ENCODE measurements at regions not wholly inside any gene's neighbourhood (a gene's known extent, or its start where the extent isn't known, plus 50 kb on each side); places are given as distances from the start of the nearest gene placed in this dataset.
A peak's percentile ranks its signal among the peaks of the same experiment; 100 is the strongest.

DNA sequence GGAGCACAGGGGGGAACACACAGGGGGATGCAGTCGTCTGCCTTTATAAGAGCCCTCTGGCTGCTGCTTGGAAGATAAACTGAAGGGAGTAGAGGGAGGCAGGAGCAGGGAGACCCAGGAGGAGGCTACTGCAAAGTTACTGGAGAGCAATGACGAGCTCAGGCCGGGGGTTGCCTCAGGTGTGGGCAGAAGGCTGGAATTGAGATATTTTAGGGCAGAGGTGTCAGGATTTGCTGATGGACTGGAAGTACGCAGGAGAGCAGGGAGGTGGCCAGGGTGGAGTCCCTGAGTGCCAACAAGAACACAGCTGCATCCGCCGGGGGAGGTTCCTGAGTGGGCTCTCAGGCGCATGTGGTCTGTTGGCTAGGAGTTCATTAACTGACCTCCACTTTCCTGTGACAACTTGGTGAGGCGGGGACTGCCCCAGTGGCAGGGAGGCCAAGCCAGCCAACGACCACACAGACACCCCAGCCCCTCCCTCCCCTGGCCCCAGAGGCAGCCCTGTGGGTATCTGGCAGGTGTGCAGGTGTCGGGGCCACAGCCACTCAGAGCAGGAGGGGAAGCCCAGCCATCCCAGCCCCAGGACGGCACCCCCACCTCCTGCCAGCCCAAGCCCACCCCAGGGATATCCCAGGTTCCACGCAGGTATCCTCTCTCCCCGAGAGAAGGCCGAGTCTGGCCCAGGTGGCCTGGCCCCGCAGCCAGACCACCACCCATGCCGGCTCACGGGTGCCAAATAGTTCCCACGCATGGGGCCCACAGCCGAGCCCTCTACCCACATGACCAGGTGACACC is 85.4 kb downstream of the NCOR2 start:
- Mint-ChIP-seq H3K27ac (peak overlapping the region in 3 of 7 donors; percentile 48 to 86 (median 70)), H3K9me3 (no peaks in the 10 kb centered on the region), H3K4me3 (peak overlapping the region in 2 of 8 donors; percentile 9 to 41), H3K27me3 (no peaks in the 10 kb centered on the region), H3K36me3 (peaks cover 38 to 45% of the 10 kb centered on the region in 2 donors), H3K4me1 (peaks cover 14 to 53% (median 30%) of the 10 kb centered on the region in 4 donors)
- no peaks in the 10 kb centered on the region for H3K9me3 ChIP-seq (ENCODE audit: control insufficient read depth in 1 of 2, low read length in 2 of 2)
- intact Hi-C loops (cut with micrococcal nuclease), result no loop called here
- H3K36me3 ChIP-seq (ENCODE audit: insufficient read depth, low read length), result no peaks in the 10 kb centered on the region
- peaks cover 16% of the 10 kb centered on the region for H3K4me1 ChIP-seq (ENCODE audit: insufficient read depth, low read length)
- no peak overlapping the region for H3K27ac ChIP-seq (ENCODE audit: low read depth, low read length)
- ChIA-PET CTCF (ENCODE audit: partially characterized antibody) (no interaction called here), POLR2A (ENCODE audit: partially characterized antibody) (no interaction called here)
- peak in 1 of 5 donors; percentile 35 for DNase-seq
- H3K4me3 ChIP-seq (ENCODE audit: low read length in 2 of 2), result no peak overlapping the region
- H3K27me3 ChIP-seq (ENCODE audit: insufficient read depth, low read length), result no peaks in the 10 kb centered on the region

DNA sequence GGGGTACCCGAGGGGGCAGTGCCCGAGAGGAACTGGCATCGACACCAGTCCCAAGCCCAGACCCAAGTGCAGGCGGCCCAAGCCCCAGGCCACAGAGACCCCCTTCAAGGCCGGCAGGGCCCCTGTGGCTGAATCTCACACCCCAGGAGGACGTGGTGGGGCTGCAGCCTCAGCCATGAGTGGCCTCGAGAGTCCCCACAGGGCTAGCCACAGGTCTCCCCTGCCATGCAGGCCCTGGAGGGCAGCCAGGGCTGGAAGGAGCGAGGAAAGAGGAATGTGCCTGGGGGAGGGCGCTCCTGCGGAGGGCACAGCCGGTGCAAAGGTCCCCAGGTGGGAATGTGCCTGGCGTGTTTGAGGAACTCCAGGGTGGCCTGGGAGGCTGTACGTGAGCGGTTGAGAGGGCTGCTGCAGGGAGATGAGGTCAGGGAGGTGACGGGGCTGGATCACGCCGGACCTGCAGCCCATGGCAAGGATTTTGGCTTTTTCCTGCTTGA is 86.1 kb downstream of the NCOR2 start:
- no peaks in the 10 kb centered on the region for H3K27me3 ChIP-seq (ENCODE audit: insufficient read depth, low read length)
- no peaks in the 10 kb centered on the region for H3K9me3 Mint-ChIP-seq
- no peaks in the 10 kb centered on the region for H3K36me3 ChIP-seq (ENCODE audit: insufficient read depth, low read length)
- intact Hi-C loops (cut with micrococcal nuclease), result no loop called here
- H3K9me3 ChIP-seq (ENCODE audit: control insufficient read depth in 1 of 2, low read length in 2 of 2), result no peaks in the 10 kb centered on the region
- H3K27ac ChIP-seq (ENCODE audit: low read depth, low read length), result no peak overlapping the region
- no peak overlapping the region for H3K4me3 Mint-ChIP-seq
- H3K36me3 Mint-ChIP-seq, result peaks cover 42 to 49% of the 10 kb centered on the region in 2 donors
- CTCF ChIA-PET (ENCODE audit: partially characterized antibody), result no interaction called here
- H3K4me1 Mint-ChIP-seq, result peaks cover 15 to 53% (median 30%) of the 10 kb centered on the region in 4 donors
- peak overlapping the region in 2 of 7 donors; percentile 65 to 70 for H3K27ac Mint-ChIP-seq
- DNase-seq, result no peak
- H3K27me3 Mint-ChIP-seq, result no peaks in the 10 kb centered on the region
- H3K4me1 ChIP-seq (ENCODE audit: insufficient read depth, low read length), result peaks cover 16% of the 10 kb centered on the region
- POLR2A ChIA-PET (ENCODE audit: partially characterized antibody), result no interaction called here
- H3K4me3 ChIP-seq (ENCODE audit: low read length in 2 of 2), result no peak overlapping the region

DNA sequence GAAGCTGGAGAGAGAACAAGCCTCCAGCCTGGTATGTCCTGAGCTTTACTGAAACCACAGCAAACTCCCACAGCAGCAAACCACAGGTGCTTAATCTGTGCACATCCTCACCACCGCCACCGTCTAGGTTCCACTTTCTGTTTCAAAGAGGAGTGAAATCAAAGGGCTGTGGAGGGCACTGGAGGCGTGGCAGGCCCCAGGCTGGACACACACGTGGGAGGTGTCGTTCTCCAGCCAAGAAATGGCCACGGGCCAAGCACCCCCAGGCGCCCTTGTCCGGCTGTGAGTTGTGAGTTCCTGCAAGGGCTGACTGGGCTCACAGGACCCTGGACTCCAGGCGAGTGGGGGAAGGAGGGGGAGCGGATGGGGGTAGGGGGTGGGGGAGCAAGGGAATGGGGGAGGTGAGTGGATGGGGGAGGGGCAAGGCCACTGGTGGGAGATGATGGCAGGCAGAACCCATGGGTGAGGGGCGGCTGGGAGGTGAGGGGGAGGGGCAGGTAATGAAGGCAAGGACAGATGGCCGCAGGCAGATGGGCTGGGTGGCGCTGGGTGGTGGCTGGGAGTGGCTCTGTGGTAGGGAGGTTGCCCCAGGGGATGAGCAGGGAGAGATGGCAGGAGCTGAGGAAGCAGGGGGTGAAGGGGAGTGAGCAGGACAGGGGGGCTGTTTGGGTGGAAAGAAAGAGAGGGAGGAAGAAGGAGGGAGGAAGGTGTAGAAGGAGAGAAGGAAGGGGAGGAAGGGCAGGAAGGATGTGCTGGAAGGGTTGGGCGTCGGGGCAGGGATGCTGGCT is 86.7 kb downstream of the NCOR2 start:
- Mint-ChIP-seq H3K4me3 (peak overlapping the region in 5 of 8 donors; percentile 46 to 75 (median 62)), H3K27ac (peak overlapping the region; percentile 44 to 82 (median 65)), H3K36me3 (peaks cover 42 to 48% of the 10 kb centered on the region in 2 donors), H3K4me1 (peaks cover 15 to 53% (median 30%) of the 10 kb centered on the region in 4 donors), H3K9me3 (no peaks in the 10 kb centered on the region), H3K27me3 (no peaks in the 10 kb centered on the region)
- peak; percentile 28 to 71 (median 46) for DNase-seq
- no peak overlapping the region for H3K4me3 ChIP-seq (ENCODE audit: low read length in 2 of 2)
- CTCF ChIA-PET (ENCODE audit: partially characterized antibody), result no interaction called here
- peaks cover 16% of the 10 kb centered on the region for H3K4me1 ChIP-seq (ENCODE audit: insufficient read depth, low read length)
- no peak overlapping the region for H3K27ac ChIP-seq (ENCODE audit: low read depth, low read length)
- H3K27me3 ChIP-seq (ENCODE audit: insufficient read depth, low read length), result no peaks in the 10 kb centered on the region
- H3K9me3 ChIP-seq (ENCODE audit: control insufficient read depth in 1 of 2, low read length in 2 of 2), result no peaks in the 10 kb centered on the region
- intact Hi-C loops (cut with micrococcal nuclease), result no loop called here
- POLR2A ChIA-PET (ENCODE audit: partially characterized antibody), result interaction anchor here (1.0 kb wide), 1 partner anchor 24 kb away, joined by 4 read pairs; no protein-coding TSS in a partner anchor
- peaks cover 4% of the 10 kb centered on the region for H3K36me3 ChIP-seq (ENCODE audit: insufficient read depth, low read length)

DNA sequence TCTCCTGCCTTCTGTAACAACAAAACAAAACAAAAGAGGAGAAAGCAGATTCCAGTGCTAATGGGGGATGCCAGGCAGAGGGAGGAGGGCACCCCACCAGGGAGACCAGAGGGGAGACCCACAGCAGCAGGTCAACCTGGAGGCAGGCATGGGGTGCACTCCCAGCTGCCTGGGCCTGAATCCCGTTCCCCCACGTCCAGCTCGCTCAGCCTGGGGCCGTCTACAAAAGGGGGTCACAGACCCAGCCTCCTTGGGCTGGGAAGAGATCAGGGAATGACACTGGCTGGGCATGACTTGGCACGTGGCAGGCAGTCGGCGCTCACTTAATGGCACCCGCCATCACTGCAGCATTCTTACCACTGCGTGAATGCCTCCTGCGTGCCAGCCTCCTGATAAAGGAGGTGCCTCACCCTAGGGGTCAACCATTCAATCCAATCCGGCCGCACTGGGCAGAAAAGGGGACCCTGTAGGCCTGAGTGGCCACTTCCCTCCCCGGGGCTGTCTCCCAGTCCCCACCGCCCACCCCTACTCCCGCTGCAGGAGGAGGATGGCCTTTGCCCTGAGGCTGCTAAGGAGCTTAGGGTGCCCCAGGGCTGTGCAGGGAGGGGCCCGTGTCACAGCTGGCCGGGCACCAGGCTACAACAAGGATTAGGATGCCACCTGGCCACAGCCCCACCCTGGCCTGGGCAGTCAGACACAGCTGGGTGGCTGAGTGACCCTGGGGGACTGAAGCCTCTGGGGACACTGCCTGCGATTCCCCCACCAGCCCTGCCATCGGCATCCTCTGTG is 87.5 kb downstream of the NCOR2 start:
- H3K4me1 Mint-ChIP-seq, result peaks cover 13 to 53% (median 27%) of the 10 kb centered on the region in 4 donors
- POLR2A ChIA-PET (ENCODE audit: partially characterized antibody), result interaction anchor here (1.0 kb wide), 1 partner anchor 23 kb away, joined by 4 read pairs; no protein-coding TSS in a partner anchor
- peak overlapping the region in 6 of 7 donors; percentile 44 to 82 (median 59) for H3K27ac Mint-ChIP-seq
- H3K27me3 Mint-ChIP-seq, result no peaks in the 10 kb centered on the region
- Histone ChIP-seq H3K27me3 (ENCODE audit: insufficient read depth, low read length) (no peaks in the 10 kb centered on the region), H3K9me3 (ENCODE audit: control insufficient read depth in 1 of 2, low read length in 2 of 2) (no peaks in the 10 kb centered on the region), H3K27ac (ENCODE audit: low read depth, low read length) (no peak overlapping the region), H3K36me3 (ENCODE audit: insufficient read depth, low read length) (peaks cover 10% of the 10 kb centered on the region), H3K4me3 (ENCODE audit: low read length in 2 of 2) (no peak overlapping the region), H3K4me1 (ENCODE audit: insufficient read depth, low read length) (peaks cover 16% of the 10 kb centered on the region)
- no peaks in the 10 kb centered on the region for H3K9me3 Mint-ChIP-seq
- intact Hi-C loops (cut with micrococcal nuclease), result no loop called here
- CTCF ChIA-PET (ENCODE audit: partially characterized antibody), result no interaction called here
- peak overlapping the region in 4 of 8 donors; percentile 46 to 75 (median 66) for H3K4me3 Mint-ChIP-seq
- peaks cover 38 to 48% of the 10 kb centered on the region in 2 donors for H3K36me3 Mint-ChIP-seq
- peak in 1 of 5 donors; percentile 41 for DNase-seq

DNA sequence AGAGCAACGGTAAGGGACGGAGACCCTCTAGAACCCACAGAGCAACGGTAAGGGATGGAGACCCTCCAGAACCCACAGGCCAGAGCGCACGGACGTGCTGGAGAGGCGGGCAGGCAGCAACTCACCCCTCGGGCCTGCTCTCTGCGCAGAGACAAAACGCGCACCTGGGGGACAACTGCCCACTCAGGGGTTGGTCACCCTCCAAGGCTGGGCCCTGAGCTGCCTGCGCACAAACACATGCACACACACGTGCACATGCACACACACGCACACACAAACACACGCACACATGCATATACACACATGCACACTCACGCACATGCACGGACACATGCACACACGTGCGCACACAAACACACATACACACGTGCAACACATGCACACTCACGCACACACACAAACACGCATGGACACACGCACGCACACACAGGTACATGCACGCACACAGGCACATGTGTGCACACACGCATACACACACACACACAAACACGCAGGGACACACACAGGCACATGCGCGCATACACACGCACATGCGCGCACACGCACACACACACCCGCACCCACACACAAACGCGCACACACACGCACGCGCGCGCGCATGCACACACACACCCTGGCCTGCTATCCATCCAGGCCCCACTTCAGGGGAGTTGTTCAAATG is 88.3 kb downstream of the NCOR2 start:
- H3K27ac Mint-ChIP-seq, result peak overlapping the region in 5 of 7 donors; percentile 13 to 91 (median 53)
- DNase-seq, result peak in 1 of 5 donors; percentile 5
- ChIA-PET POLR2A (ENCODE audit: partially characterized antibody) (interaction anchor here (1.0 to 1.5 kb wide), 2 partner anchors 13 to 22 kb away, joined by 3 to 4 read pairs; no protein-coding TSS in a partner anchor), CTCF (ENCODE audit: partially characterized antibody) (no interaction called here)
- H3K4me1 Mint-ChIP-seq, result peaks cover 11 to 47% (median 24%) of the 10 kb centered on the region in 4 donors
- H3K4me3 Mint-ChIP-seq, result peak overlapping the region in 4 of 8 donors; percentile 18 to 73 (median 28)
- no peaks in the 10 kb centered on the region for H3K27me3 Mint-ChIP-seq
- H3K36me3 Mint-ChIP-seq, result peaks cover 35 to 44% of the 10 kb centered on the region in 2 donors
- Histone ChIP-seq H3K4me1 (ENCODE audit: insufficient read depth, low read length) (peaks cover 16% of the 10 kb centered on the region), H3K27me3 (ENCODE audit: insufficient read depth, low read length) (no peaks in the 10 kb centered on the region), H3K9me3 (ENCODE audit: control insufficient read depth in 1 of 2, low read length in 2 of 2) (no peaks in the 10 kb centered on the region), H3K27ac (ENCODE audit: low read depth, low read length) (no peak overlapping the region), H3K4me3 (ENCODE audit: low read length in 2 of 2) (no peak overlapping the region), H3K36me3 (ENCODE audit: insufficient read depth, low read length) (peaks cover 10% of the 10 kb centered on the region)
- H3K9me3 Mint-ChIP-seq, result no peaks in the 10 kb centered on the region
- intact Hi-C loops (cut with micrococcal nuclease), result no loop called here

DNA sequence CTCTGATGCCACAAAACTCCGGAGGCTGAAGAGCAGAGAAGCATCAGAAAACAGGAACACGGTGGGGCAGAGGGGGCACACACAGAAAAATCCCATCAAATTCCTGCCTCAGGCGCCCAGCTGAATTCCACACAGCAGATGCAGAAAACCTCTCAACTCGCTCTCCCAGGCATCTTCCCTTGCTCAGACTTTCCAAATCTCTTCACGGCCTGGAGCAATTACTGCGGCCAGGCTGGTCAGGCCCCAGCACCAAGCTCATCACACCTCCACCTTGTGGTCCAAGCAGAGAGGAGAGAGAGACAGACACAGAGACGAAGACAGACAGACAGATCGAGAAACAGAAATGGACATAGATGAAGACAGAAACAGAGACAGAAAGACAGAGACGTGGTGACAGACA is 89.0 kb downstream of the NCOR2 start:
- Histone ChIP-seq H3K4me1 (ENCODE audit: insufficient read depth, low read length) (peaks cover 16% of the 10 kb centered on the region), H3K27ac (ENCODE audit: low read depth, low read length) (no peak overlapping the region), H3K36me3 (ENCODE audit: insufficient read depth, low read length) (peaks cover 10% of the 10 kb centered on the region), H3K27me3 (ENCODE audit: insufficient read depth, low read length) (no peaks in the 10 kb centered on the region), H3K9me3 (ENCODE audit: control insufficient read depth in 1 of 2, low read length in 2 of 2) (no peaks in the 10 kb centered on the region), H3K4me3 (ENCODE audit: low read length in 2 of 2) (no peak overlapping the region)
- no peak overlapping the region for H3K4me3 Mint-ChIP-seq
- peak in 1 of 5 donors; percentile 16 for DNase-seq
- ChIA-PET POLR2A (ENCODE audit: partially characterized antibody) (interaction anchor here (1.5 kb wide), 1 partner anchor 12 kb away, joined by 3 read pairs; no protein-coding TSS in a partner anchor), CTCF (ENCODE audit: partially characterized antibody) (no interaction called here)
- intact Hi-C loops (cut with micrococcal nuclease), result no loop called here
- peaks cover 39 to 45% of the 10 kb centered on the region in 2 donors for H3K36me3 Mint-ChIP-seq
- H3K27me3 Mint-ChIP-seq, result no peaks in the 10 kb centered on the region
- peaks cover 11 to 49% (median 21%) of the 10 kb centered on the region in 4 donors for H3K4me1 Mint-ChIP-seq
- H3K9me3 Mint-ChIP-seq, result peaks cover 0 to 5% (median 1%) of the 10 kb centered on the region in 8 donors
- H3K27ac Mint-ChIP-seq, result peak overlapping the region in 4 of 7 donors; percentile 1 to 53 (median 11)
